ENCODE measurements at regions not wholly inside any gene's neighbourhood (a gene's known extent, or its start where the extent isn't known, plus 50 kb on each side); places are given as distances from the start of the nearest gene placed in this dataset.

- Histone ChIP-seq H3K9ac (no peak overlapping the region), H3K27ac (ENCODE audit: low read depth in 2 of 2, low read length in 1 of 2) (no peak overlapping the region), H3K4me1 (ENCODE audit: control insufficient read depth in 1 of 2, insufficient read depth in 2 of 2, low read depth in 1 of 2, low read length in 1 of 2) (no peaks in the 10 kb centered on the region), H3K9me2 (no peaks in the 10 kb centered on the region), H3K36me3 (replicated peaks in 1 of 2; ENCODE audit: control insufficient read depth in 1 of 2, insufficient read depth in 2 of 2, low read length in 1 of 2) (no peaks in the 10 kb centered on the region), H3K27me3 (ENCODE audit: insufficient read depth) (no peaks in the 10 kb centered on the region), H4K20me1 (ENCODE audit: insufficient read depth) (no peaks in the 10 kb centered on the region), H3K4me2 (no peak overlapping the region), H3F3A (replicated peaks; ENCODE audit: insufficient read depth) (peaks cover 3% of the 10 kb centered on the region), H3K79me2 (ENCODE audit: insufficient read depth) (no peaks in the 10 kb centered on the region), H3K9me3 (no peaks in the 10 kb centered on the region), H3K4me3 (ENCODE audit: low read depth in 2 of 2, low read length in 1 of 2) (no peak overlapping the region), H2AFZ (ENCODE audit: low read depth) (no peak overlapping the region)
- POLR2A ChIA-PET = no interaction called here
- 44% methylated on average over 3 of the region's 3 CpGs for WGBS (ENCODE audit: low lambda C conversion rate)
- DNase-seq = no peak
- no peak for TF ChIP-seq CTCF (IDR thresholded peaks at IDR 0.05)
- TF ChIP-seq SMC3 (IDR thresholded peaks at IDR 0.05; ENCODE audit: low read depth, low read length) = no peak
- TF ChIP-seq EZH2phosphoT487 (IDR thresholded peaks at IDR 0.05; ENCODE audit: borderline replicate concordance, low read depth) = no peak
- TF ChIP-seq YY1 (IDR thresholded peaks at IDR 0.05; ENCODE audit: low read depth) = no peak
- no peak for TF ChIP-seq GABPA (IDR thresholded peaks at IDR 0.05; ENCODE audit: low read depth)
- no peak for TF ChIP-seq MEF2A (IDR thresholded peaks at IDR 0.05; ENCODE audit: borderline replicate concordance, low read depth)
- TF ChIP-seq, protein P1, sequence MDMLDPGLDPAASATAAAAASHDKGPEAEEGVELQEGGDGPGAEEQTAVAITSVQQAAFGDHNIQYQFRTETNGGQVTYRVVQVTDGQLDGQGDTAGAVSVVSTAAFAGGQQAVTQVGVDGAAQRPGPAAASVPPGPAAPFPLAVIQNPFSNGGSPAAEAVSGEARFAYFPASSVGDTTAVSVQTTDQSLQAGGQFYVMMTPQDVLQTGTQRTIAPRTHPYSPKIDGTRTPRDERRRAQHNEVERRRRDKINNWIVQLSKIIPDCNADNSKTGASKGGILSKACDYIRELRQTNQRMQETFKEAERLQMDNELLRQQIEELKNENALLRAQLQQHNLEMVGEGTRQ (IDR thresholded peaks at IDR 0.05; ENCODE audit: borderline replicate concordance, low read depth, low read length) = no peak
- no peak for TF ChIP-seq REST (IDR thresholded peaks at IDR 0.05; ENCODE audit: low read depth, low read length)
- TF ChIP-seq RFX5 (IDR thresholded peaks at IDR 0.05; ENCODE audit: low read length) = no peak
- CTCF ChIA-PET = no interaction called here
These were observed 194.3 kb upstream of the MAP3K1 start for GRCh38 chr5:56620903-56621677.

- no peaks in the 10 kb centered on the region for H3K36me3 ChIP-seq (replicated peaks in 1 of 2; ENCODE audit: control insufficient read depth in 1 of 2, insufficient read depth in 2 of 2, low read length in 1 of 2)
- TF ChIP-seq RCOR1 (IDR thresholded peaks at IDR 0.05; ENCODE audit: low read length) (no peak), FOXM1 (IDR thresholded peaks at IDR 0.05; ENCODE audit: low read depth) (no peak), CHD2 (IDR thresholded peaks at IDR 0.05; ENCODE audit: low read length, partially characterized antibody) (no peak), EP300 (IDR thresholded peaks at IDR 0.05; ENCODE audit: borderline replicate concordance in 1 of 2, low read depth in 1 of 2, low read length in 1 of 2) (no peak)
- CTCF ChIA-PET = no interaction called here
These were observed 197.4 kb upstream of the MAP3K1 start for GRCh38 chr5:56617998-56618397.

More at GRCh38 chr5:56617998-56618397, 197.4 kb upstream of the MAP3K1 start:
- Histone ChIP-seq H3K9ac (no peak overlapping the region), H3K27ac (ENCODE audit: low read depth in 2 of 2, low read length in 1 of 2) (no peak overlapping the region), H3K4me3 (ENCODE audit: low read depth in 2 of 2, low read length in 1 of 2) (no peak overlapping the region), H3K9me3 (no peaks in the 10 kb centered on the region), H3K27me3 (ENCODE audit: insufficient read depth) (no peaks in the 10 kb centered on the region), H4K20me1 (ENCODE audit: insufficient read depth) (no peaks in the 10 kb centered on the region), H3K4me1 (ENCODE audit: control insufficient read depth in 1 of 2, insufficient read depth in 2 of 2, low read depth in 1 of 2, low read length in 1 of 2) (peaks cover 0 to 3% of the 10 kb centered on the region in 2 experiments; a peak in 1 of 4 replicates), H2AFZ (ENCODE audit: low read depth) (no peak overlapping the region), H3K4me2 (no peak overlapping the region), H3F3A (replicated peaks; ENCODE audit: insufficient read depth) (peaks cover 3% of the 10 kb centered on the region), H3K79me2 (ENCODE audit: insufficient read depth) (no peaks in the 10 kb centered on the region), H3K9me2 (no peaks in the 10 kb centered on the region)
- DNase-seq = no peak
- WGBS (ENCODE audit: low lambda C conversion rate) = 69% methylated on average over 4 of the region's 4 CpGs
- POLR2A ChIA-PET = no interaction called here
